GM12878 (cell line): ENCODE measurements at regions not wholly inside any gene's neighbourhood (a gene's known extent, or its start where the extent isn't known, plus 50 kb on each side); places are given as distances from the start of the nearest gene placed in this dataset.
"Not testable (repeated sequence)": the region's sequence is repeated elsewhere in the genome, so short reads cannot be mapped to it uniquely, and the experiment has no call there.

Source experiments
- ATAC-seq: fragments of 200-7000 bp; cut with Tn5 transposase; 3 replicates; pipeline ENCODE4 v1.9.1; 2020; ENCODE audit warnings: mild to moderate bottlenecking, moderate library complexity
- BruUV-seq: library from RNA; stranded (reverse); fragments of 400-500 nt; replicated peaks from 2 replicates; lab custom pipeline; 2021; lab: Mats Ljungman, UMichigan
- CTCF ChIA-PET: fragments of 300-600 bp; sonication (Branson Sonifier 250); formaldehyde crosslinking; extraction: SDS; loops from one replicate; lab custom pipeline; 2021; ENCODE audit warnings: inconsistent platforms; lab: Yijun Ruan, JAX
- POLR2A ChIA-PET: fragments of 350-600 bp; formaldehyde crosslinking; extraction: SDS; loops from one replicate; lab custom pipeline; 2021; ENCODE audit warnings: inconsistent platforms; lab: Charles Lee
- RAD21 ChIA-PET: fragments of 300-600 bp; sonication (Branson Sonifier 250); formaldehyde crosslinking; loops from one replicate; lab custom pipeline; 2023; ENCODE audit warnings: antibody characterized with exemption; ENCODE audit not compliant: unreplicated experiment; lab: Charles Lee
- SMC1A ChIA-PET: fragments of 300-600 bp; sonication (Branson Sonifier 250); formaldehyde crosslinking; loops from one replicate; lab custom pipeline; 2023; ENCODE audit not compliant: unreplicated experiment, uncharacterized antibody; lab: Charles Lee
- DNase-seq: peaks from one replicate; pipeline ENCODE4 v3.0.0-alpha.2; 2011; ENCODE audit warnings: low read depth, low spot score
- FAIRE-seq: peaks from 3 replicates; lab custom pipeline; 2011; peaks lifted over from hg19 to GRCh38; lab: Jason Lieb, UNC
- H2AFZ ChIP-seq: 2 replicates; pipeline ENCODE4 v1.6.0; 2011; ENCODE audit warnings: low read depth, low read length, control low read depth; ENCODE audit not compliant: control insufficient read depth
- H3K27ac ChIP-seq: 2 replicates; pipeline ENCODE4 v1.5.1; 2011; ENCODE audit warnings: control low read depth; ENCODE audit not compliant: control insufficient read depth, insufficient read depth
- H3K27me3 ChIP-seq, 2 experiments: replicated peaks in 1 of 2; 2 replicates each; pipeline versions ENCODE4 v1.6.0 to v1.6.1; 2011; ENCODE audit warnings: low read length in 1 of 2; ENCODE audit not compliant: control insufficient read depth in 2 of 2, insufficient read depth in 2 of 2
- H3K36me3 ChIP-seq, 2 experiments: 2 replicates each; pipeline ENCODE4 v1.5.1; 2011; ENCODE audit warnings: low read length in 1 of 2; ENCODE audit not compliant: control insufficient read depth in 2 of 2, insufficient read depth in 2 of 2
- H3K4me1 ChIP-seq: 2 replicates; pipeline ENCODE4 v1.6.1; 2011; ENCODE audit warnings: mild to moderate bottlenecking, low read length, moderate library complexity, mixed read lengths; ENCODE audit not compliant: control insufficient read depth, insufficient read depth
- H3K4me2 ChIP-seq: 2 replicates; pipeline ENCODE4 v1.6.0; 2011; ENCODE audit warnings: control low read depth; ENCODE audit not compliant: control insufficient read depth, insufficient read depth
- H3K4me3 ChIP-seq: fragments of 200-600 bp; sonication (generic); 2 replicates; pipeline ENCODE4 v1.5.1; 2016
- H3K79me2 ChIP-seq: 2 replicates; pipeline ENCODE4 v1.6.0; 2011; ENCODE audit warnings: low read length; ENCODE audit not compliant: control insufficient read depth, insufficient read depth
- H3K9ac ChIP-seq: 2 replicates; pipeline ENCODE4 v1.8.0; 2011; ENCODE audit warnings: low read length, control low read depth, mixed read lengths; ENCODE audit not compliant: control insufficient read depth, insufficient read depth
- H3K9me3 ChIP-seq: replicated peaks from 3 replicates; pipeline ENCODE4 v1.5.1; 2011; ENCODE audit warnings: mild to moderate bottlenecking, low read length; ENCODE audit not compliant: control insufficient read depth, insufficient read depth
- H4K20me1 ChIP-seq: 2 replicates; pipeline ENCODE4 v1.6.0; 2011; ENCODE audit not compliant: control insufficient read depth, insufficient read depth
- ATF7 ChIP-seq: fragments of 450-650 bp; IDR thresholded peaks from 2 replicates; pipeline ENCODE4 v1.6.1; 2016; ENCODE audit warnings: low read depth, mild to moderate bottlenecking
- EZH2 ChIP-seq: IDR thresholded peaks from 2 replicates; pipeline ENCODE4 v1.6.1; 2012; ENCODE audit warnings: low read depth, mild to moderate bottlenecking, control low read depth, inconsistent platforms, low read length, borderline replicate concordance; ENCODE audit not compliant: control insufficient read depth
- FOS ChIP-seq: IDR thresholded peaks from 3 replicates; pipeline ENCODE4 v1.6.1; 2011; ENCODE audit warnings: borderline replicate concordance; ENCODE audit not compliant: insufficient read length; ENCODE audit errors: extremely low read depth
- SRF ChIP-seq, 2 experiments: IDR thresholded peaks; 2 replicates each; pipeline ENCODE4 v1.6.1; 2011; ENCODE audit warnings: low read depth in 2 of 2, low read length in 2 of 2, mild to moderate bottlenecking in 1 of 2, moderate library complexity in 1 of 2
- WGBS: methylation state at CpG from one replicate; pipeline ENCODE4 v1.1.6; 2016; ENCODE audit warnings: low lambda C conversion rate; ENCODE audit not compliant: insufficient replicate concordance, insufficient coverage; ENCODE audit errors: missing lambda C conversion rate; 5-methylcytosine and 5-hydroxymethylcytosine counted together
- in situ Hi-C: fragments of 300-500 bp; cut with MboI; formaldehyde crosslinking; loops from 9 replicates; pipeline ENCODE4 v1.14.3; 2018; ENCODE audit warnings: mixed read lengths
- intact Hi-C: fragments of 100-400 bp; cut with micrococcal nuclease; formaldehyde crosslinking; loops from one replicate; pipeline ENCODE4 v1.14.2; 2022; ENCODE audit not compliant: unreplicated experiment
- TF ChIP-seq, protein P1 (sequence below): IDR thresholded peaks from 2 replicates; pipeline ENCODE4 v1.6.1; 2012; ENCODE audit warnings: low read depth, low read length, improper control_type of control experiment
- TF ChIP-seq, protein P2 (sequence below): IDR thresholded peaks from 2 replicates; pipeline ENCODE4 v1.6.1; 2011; ENCODE audit warnings: borderline replicate concordance, low read depth, mild to moderate bottlenecking, moderate library complexity, low read length; ENCODE audit not compliant: insufficient read depth, poor library complexity, severe bottlenecking
- TF ChIP-seq, protein P3 (sequence below): IDR thresholded peaks from 2 replicates; pipeline ENCODE4 v1.6.1; 2011; ENCODE audit warnings: low read depth, mild to moderate bottlenecking, low read length, moderate library complexity, borderline replicate concordance; ENCODE audit errors: extremely low read depth

- no TSS peak for BruUV-seq
- Histone ChIP-seq H4K20me1 (no peaks in the 10 kb centered on the region), H3K9me3 (no peaks in the 10 kb centered on the region), H3K4me1 (no peaks in the 10 kb centered on the region), H2AFZ (no peak overlapping the region), H3K27ac (no peak overlapping the region), H3K79me2 (no peaks in the 10 kb centered on the region), H3K27me3 (no peaks in the 10 kb centered on the region), H3K4me3 (no peak overlapping the region), H3K4me2 (no peak overlapping the region), H3K36me3 (no peaks in the 10 kb centered on the region), H3K9ac (no peak overlapping the region)
- RAD21 ChIA-PET, result no interaction called here
- POLR2A ChIA-PET, result interaction anchor here (0.5 kb wide), 1 partner anchor 24 kb away, joined by 3 read pairs; no protein-coding TSS in a partner anchor
- DNase-seq (no peak), FAIRE-seq (no peak), ATAC-seq (no peak)
- intact Hi-C loops (no loop called here), in situ Hi-C loops (no loop called here)
- SMC1A ChIA-PET, result no interaction called here
- TF ChIP-seq, protein P1, sequence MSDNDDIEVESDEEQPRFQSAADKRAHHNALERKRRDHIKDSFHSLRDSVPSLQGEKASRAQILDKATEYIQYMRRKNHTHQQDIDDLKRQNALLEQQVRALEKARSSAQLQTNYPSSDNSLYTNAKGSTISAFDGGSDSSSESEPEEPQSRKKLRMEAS, result no peak
- TF ChIP-seq SRF (IDR thresholded peaks at IDR 0.05; ENCODE audit: low read depth in 2 of 2, low read length in 2 of 2) (no peak), EZH2 (no peak), FOS (no peak), ATF7 (no peak)
- TF ChIP-seq, protein P2, sequence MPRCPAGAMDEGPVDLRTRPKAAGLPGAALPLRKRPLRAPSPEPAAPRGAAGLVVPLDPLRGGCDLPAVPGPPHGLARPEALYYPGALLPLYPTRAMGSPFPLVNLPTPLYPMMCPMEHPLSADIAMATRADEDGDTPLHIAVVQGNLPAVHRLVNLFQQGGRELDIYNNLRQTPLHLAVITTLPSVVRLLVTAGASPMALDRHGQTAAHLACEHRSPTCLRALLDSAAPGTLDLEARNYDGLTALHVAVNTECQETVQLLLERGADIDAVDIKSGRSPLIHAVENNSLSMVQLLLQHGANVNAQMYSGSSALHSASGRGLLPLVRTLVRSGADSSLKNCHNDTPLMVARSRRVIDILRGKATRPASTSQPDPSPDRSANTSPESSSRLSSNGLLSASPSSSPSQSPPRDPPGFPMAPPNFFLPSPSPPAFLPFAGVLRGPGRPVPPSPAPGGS, result no peak
- TF ChIP-seq, protein P3, sequence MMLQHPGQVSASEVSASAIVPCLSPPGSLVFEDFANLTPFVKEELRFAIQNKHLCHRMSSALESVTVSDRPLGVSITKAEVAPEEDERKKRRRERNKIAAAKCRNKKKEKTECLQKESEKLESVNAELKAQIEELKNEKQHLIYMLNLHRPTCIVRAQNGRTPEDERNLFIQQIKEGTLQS, result no peak
- CTCF ChIA-PET, result interaction anchor here (1.1 kb wide), 1 partner anchor 281 kb away, joined by 3 read pairs; no protein-coding TSS in a partner anchor
- 44% methylated on average over 6 of the region's 6 CpGs for WGBS
Observed at GRCh38 chr1:94753171-94753972, 66.8 kb upstream of the SLC44A3 start.

DNA sequence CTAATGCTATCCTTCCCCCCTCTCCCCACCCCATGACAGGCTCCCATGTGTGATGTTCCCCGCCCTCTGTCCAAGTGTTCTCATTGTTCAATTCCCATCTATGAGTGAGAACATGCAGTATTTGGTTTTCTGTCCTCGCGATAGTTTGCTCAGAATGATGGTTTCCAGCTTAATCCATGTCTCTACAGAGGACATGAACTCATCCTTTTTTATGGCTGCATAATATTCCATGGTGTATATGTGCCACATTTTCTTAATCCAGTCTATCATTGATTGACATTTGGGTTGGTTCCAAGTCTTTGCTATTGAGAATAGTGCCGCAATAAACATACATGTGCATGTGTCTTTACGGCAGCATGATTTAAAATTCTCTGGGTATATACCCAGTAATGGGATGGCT lies 68.7 kb upstream of the SLC44A3 start:
- 60% methylated on average over 5 of the region's 5 CpGs for WGBS
- H3K9me3 ChIP-seq, BruUV-seq, H3K79me2 ChIP-seq, H3K4me1 ChIP-seq, POLR2A ChIA-PET, ATAC-seq, H3K36me3 ChIP-seq, H3K4me2 ChIP-seq, H2AFZ ChIP-seq, H4K20me1 ChIP-seq, CTCF ChIA-PET, DNase-seq, H3K4me3 ChIP-seq, in situ Hi-C loops, SMC1A ChIA-PET, H3K27ac ChIP-seq, RAD21 ChIA-PET, intact Hi-C loops, H3K9ac ChIP-seq, FAIRE-seq, H3K27me3 ChIP-seq: not testable (repeated sequence)
